Gastroesophageal sphincter (tissue), 4 donors: ENCODE measurements at regions not wholly inside any gene's neighbourhood (a gene's known extent, or its start where the extent isn't known, plus 50 kb on each side); places are given as distances from the start of the nearest gene placed in this dataset.
"Not testable (repeated sequence)": the region's sequence is repeated elsewhere in the genome, so short reads cannot be mapped to it uniquely, and the experiment has no call there.

ENCODE experiments used
- ATAC-seq: fragments of 150-250 bp; one replicate; pipeline ENCODE4 v1.9.1; 2016; ENCODE audit warnings: mild to moderate bottlenecking, moderate library complexity
- H3K27ac ChIP-seq, 4 donors: fragments of 200-600 bp; sonication (generic) in 3 of 4; 1 replicate in 3 of 4; 2 replicates in 1 of 4; pipeline ENCODE4 v1.5.1; 2016 to 2019
- H3K27me3 ChIP-seq: fragments of 200-600 bp; sonication (generic); one replicate; pipeline ENCODE4 v1.5.1; 2019
- H3K36me3 ChIP-seq, 2 donors: fragments of 200-600 bp; sonication (generic); one replicate each; pipeline ENCODE4 v1.5.1; 2019; ENCODE audit warnings: control low read depth in 1 of 2
- H3K4me1 ChIP-seq, 3 donors: fragments of 200-600 bp; sonication (generic); 1 replicate in 2 of 3; 2 replicates in 1 of 3; pipeline ENCODE4 v1.5.1; 2016 to 2019; ENCODE audit warnings: control low read depth in 2 of 3
- H3K4me3 ChIP-seq, 2 donors: fragments of 200-600 bp; sonication (generic); one replicate each; pipeline ENCODE4 v1.5.1; 2019; ENCODE audit warnings: mild to moderate bottlenecking in 1 of 2, moderate library complexity in 1 of 2
- H3K9me3 ChIP-seq, 3 donors: fragments of 200-600 bp; sonication (generic); one replicate each; pipeline ENCODE4 v1.5.1; 2017 to 2019; ENCODE audit warnings: control low read depth in 2 of 3
- CTCF ChIP-seq, 4 experiments: fragments of 200-600 bp in 2 of 4; fragments of 450-650 bp in 2 of 4; sonication (generic) in 1 of 4; IDR thresholded peaks; one replicate each; pipeline ENCODE4 v1.5.1; 2017 to 2019; ENCODE audit warnings: antibody characterized with exemption in 4 of 4, mild to moderate bottlenecking in 2 of 4, moderate library complexity in 2 of 4
- EP300 ChIP-seq: sonication (generic); formaldehyde crosslinking; IDR thresholded peaks from one replicate; pipeline ENCODE4 v1.6.1; 2017; ENCODE audit warnings: antibody characterized with exemption, mild to moderate bottlenecking
- POLR2A ChIP-seq, 2 donors: fragments of 450-650 bp; IDR thresholded peaks; one replicate each; pipeline ENCODE4 v1.6.1; 2017; ENCODE audit warnings: antibody characterized with exemption in 2 of 2, mild to moderate bottlenecking in 2 of 2, moderate library complexity in 1 of 2
- POLR2AphosphoS5 ChIP-seq: sonication (generic); formaldehyde crosslinking; IDR thresholded peaks from one replicate; pipeline ENCODE4 v1.6.1; 2017; ENCODE audit warnings: antibody characterized with exemption
- WGBS, 2 donors: methylation state at CpG; one replicate each; pipeline ENCODE4 v1.1.5; 2018; ENCODE audit warnings: low coverage in 1 of 2; 5-methylcytosine and 5-hydroxymethylcytosine counted together

DNA sequence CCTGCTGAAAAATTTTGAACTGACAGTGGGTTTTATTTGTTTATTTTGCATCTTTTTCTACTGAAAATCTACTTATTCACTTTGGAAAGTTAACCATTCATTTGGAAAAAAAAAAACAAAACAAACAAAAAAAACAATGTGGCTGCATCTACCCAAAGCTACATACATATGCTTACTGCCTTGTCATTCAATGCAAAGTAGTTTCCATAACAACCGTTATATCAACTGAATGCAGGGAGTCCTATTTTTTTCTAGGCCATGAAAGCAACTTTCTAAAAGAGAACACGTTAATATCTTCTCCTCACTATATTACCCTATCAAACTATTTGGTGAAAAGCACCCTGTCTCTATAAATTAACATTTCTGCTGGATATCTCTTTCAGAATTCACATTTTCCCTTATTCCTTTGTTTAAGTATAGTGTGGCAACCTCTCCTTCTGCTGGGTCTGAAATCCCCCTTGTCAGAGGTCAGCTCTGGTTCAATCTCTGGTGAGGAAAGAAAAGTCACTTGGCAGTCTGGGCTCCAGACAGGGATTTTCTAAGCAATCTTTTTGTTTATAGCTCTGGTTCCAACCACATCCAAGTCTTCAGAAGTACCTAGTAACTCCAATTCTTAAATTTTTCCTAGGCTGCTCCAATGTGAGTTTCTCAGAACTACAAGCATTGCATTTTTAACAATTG is 528.4 kb upstream of the TOM1L1 start:
- Histone ChIP-seq H3K27me3 (no peaks in the 10 kb centered on the region), H3K27ac (no peak overlapping the region), H3K9me3 (peaks cover 0 to 10% (median 0%) of the 10 kb centered on the region in 3 donors), H3K36me3 (no peaks in the 10 kb centered on the region), H3K4me1 (no peaks in the 10 kb centered on the region), H3K4me3 (no peak overlapping the region)
- TF ChIP-seq POLR2AphosphoS5 (no peak), POLR2A (IDR thresholded peaks at IDR 0.05) (no peak), EP300 (no peak), CTCF (IDR thresholded peaks at IDR 0.05) (no peak)
- ATAC-seq, result no peak
- WGBS, 2 donors, result 37 to 63% methylated on average over 2 of the region's 2 CpGs

GRCh38 chr17:54373970-54374369 is 526.7 kb upstream of the TOM1L1 start:
- 13 to 40% methylated on average over 1 of the region's 1 CpG for WGBS, 2 donors
- no peaks in the 10 kb centered on the region for H3K4me1 ChIP-seq
- H3K27ac ChIP-seq, result no peak overlapping the region
- TF ChIP-seq CTCF (IDR thresholded peaks at IDR 0.05), result no peak
- no peaks in the 10 kb centered on the region for H3K36me3 ChIP-seq
- ATAC-seq, result no peak
- H3K4me3 ChIP-seq, result no peak overlapping the region
- peaks cover 0 to 10% (median 0%) of the 10 kb centered on the region in 3 donors for H3K9me3 ChIP-seq
- H3K27me3 ChIP-seq, result no peaks in the 10 kb centered on the region

GRCh38 chr17:54376409-54376808 is 524.2 kb upstream of the TOM1L1 start:
- not testable (repeated sequence) for H3K27me3 ChIP-seq, ATAC-seq, H3K27ac ChIP-seq, H3K4me3 ChIP-seq, H3K9me3 ChIP-seq, H3K36me3 ChIP-seq, H3K4me1 ChIP-seq
- 93 to 100% methylated on average over 3 to 6 of the region's 6 CpGs for WGBS, 2 donors

- Histone ChIP-seq H3K27me3 (no peaks in the 10 kb centered on the region), H3K4me3 (no peak overlapping the region), H3K36me3 (no peaks in the 10 kb centered on the region), H3K4me1 (no peaks in the 10 kb centered on the region), H3K27ac (no peak overlapping the region), H3K9me3 (no peaks in the 10 kb centered on the region)
- no peak for ATAC-seq
- WGBS, 2 donors, result 91 to 98% methylated on average over 3 of the region's 3 CpGs
- no peak for TF ChIP-seq CTCF (IDR thresholded peaks at IDR 0.05)
- no peak for TF ChIP-seq EP300
- TF ChIP-seq POLR2AphosphoS5, result no peak
- TF ChIP-seq POLR2A (IDR thresholded peaks at IDR 0.05), result no peak
These were observed 519.2 kb upstream of the TOM1L1 start for GRCh38 chr17:54381482-54381881.

GRCh38 chr17:54404259-54404658 is 496.4 kb upstream of the TOM1L1 start:
- Histone ChIP-seq H3K27ac (no peak overlapping the region), H3K27me3 (no peaks in the 10 kb centered on the region), H3K4me1 (no peaks in the 10 kb centered on the region), H3K9me3 (no peaks in the 10 kb centered on the region), H3K36me3 (no peaks in the 10 kb centered on the region), H3K4me3 (no peak overlapping the region)
- no peak for ATAC-seq
- TF ChIP-seq CTCF (IDR thresholded peaks at IDR 0.05) (no peak), EP300 (no peak), POLR2AphosphoS5 (no peak), POLR2A (IDR thresholded peaks at IDR 0.05) (no peak)
- 62 to 63% methylated on average over 1 of the region's 1 CpG for WGBS, 2 donors
